Vagina (tissue), 2 donors: ENCODE measurements at regions not wholly inside any gene's neighbourhood (a gene's known extent, or its start where the extent isn't known, plus 50 kb on each side); places are given as distances from the start of the nearest gene placed in this dataset.

ENCODE experiments used
- DNase-seq, 2 donors: peaks; one replicate each; pipeline ENCODE4 v3.0.0-alpha.2; 2017; ENCODE audit errors: extremely low spot score in 2 of 2
- H3K27ac ChIP-seq: fragments of 200-600 bp; sonication (generic); one replicate; pipeline ENCODE4 v1.5.1; 2019
- H3K27me3 ChIP-seq: fragments of 200-600 bp; sonication (generic); one replicate; pipeline ENCODE4 v1.5.1; 2019
- H3K36me3 ChIP-seq, 2 donors: fragments of 200-600 bp; sonication (generic); one replicate each; pipeline ENCODE4 v1.5.1; 2017 to 2019
- H3K4me1 ChIP-seq: fragments of 200-600 bp; sonication (generic); one replicate; pipeline ENCODE4 v1.5.1; 2019
- H3K4me3 ChIP-seq, 2 donors: fragments of 200-600 bp; sonication (generic); 1 replicate in 1 of 2; 2 replicates in 1 of 2; pipeline ENCODE4 v1.5.1; 2016 to 2019
- H3K9me3 ChIP-seq: fragments of 200-600 bp; sonication (generic); one replicate; pipeline ENCODE4 v1.5.1; 2019
- CTCF ChIP-seq, 3 experiments: fragments of 450-650 bp in 2 of 3; fragments of 200-600 bp in 1 of 3; sonication (generic) in 1 of 3; IDR thresholded peaks; one replicate each; pipeline ENCODE4 v1.5.1; 2017 to 2019; ENCODE audit warnings: antibody characterized with exemption in 3 of 3, mild to moderate bottlenecking in 2 of 3, moderate library complexity in 2 of 3
- POLR2A ChIP-seq, 2 donors: fragments of 450-650 bp; IDR thresholded peaks; one replicate each; pipeline ENCODE4 v1.6.1; 2017; ENCODE audit warnings: antibody characterized with exemption in 2 of 2, mild to moderate bottlenecking in 2 of 2, moderate library complexity in 2 of 2
- POLR2AphosphoS5 ChIP-seq, 2 donors: sonication (generic); formaldehyde crosslinking; IDR thresholded peaks; one replicate each; pipeline ENCODE4 v1.9.0; 2017; ENCODE audit warnings: antibody characterized with exemption in 2 of 2, mild to moderate bottlenecking in 2 of 2, low read depth in 1 of 2; ENCODE audit not compliant: insufficient read depth in 1 of 2
- intact Hi-C: fragments of 100-400 bp; cut with DNase I; formaldehyde crosslinking; loops from one replicate; pipeline ENCODE4 v1.15.1; 2023

DNA sequence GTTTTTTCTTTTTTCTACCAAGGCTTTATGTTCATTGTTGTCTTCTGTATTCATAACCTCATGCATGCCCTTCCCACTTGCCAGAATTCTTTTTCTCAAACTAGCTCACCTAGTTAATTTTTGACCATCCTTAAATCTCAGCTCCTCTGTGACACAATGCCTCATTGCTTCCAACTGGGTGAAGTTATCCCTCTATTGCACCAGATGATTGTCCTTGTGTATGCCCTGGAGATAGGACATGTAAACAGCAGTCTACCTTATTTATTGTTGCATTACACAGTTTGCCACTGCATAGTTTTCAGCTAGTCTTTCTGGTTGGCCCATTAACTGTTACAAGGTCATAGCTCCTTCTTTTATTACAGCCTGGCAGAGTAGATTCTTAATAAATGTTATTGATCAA lies 763.1 kb upstream of the COBL start:
- Histone ChIP-seq H3K9me3 (no peaks in the 10 kb centered on the region), H3K27me3 (no peaks in the 10 kb centered on the region), H3K4me1 (no peaks in the 10 kb centered on the region), H3K36me3 (no peaks in the 10 kb centered on the region), H3K4me3 (no peak overlapping the region), H3K27ac (no peak overlapping the region)
- no peak for DNase-seq
- no peak for TF ChIP-seq POLR2A (IDR thresholded peaks at IDR 0.05)
- no peak for TF ChIP-seq POLR2AphosphoS5 (IDR thresholded peaks at IDR 0.05; ENCODE audit: insufficient read depth in 1 of 2, low read depth in 1 of 2)
- TF ChIP-seq CTCF (IDR thresholded peaks at IDR 0.05), result no peak
- intact Hi-C loops, result no loop called here

DNA sequence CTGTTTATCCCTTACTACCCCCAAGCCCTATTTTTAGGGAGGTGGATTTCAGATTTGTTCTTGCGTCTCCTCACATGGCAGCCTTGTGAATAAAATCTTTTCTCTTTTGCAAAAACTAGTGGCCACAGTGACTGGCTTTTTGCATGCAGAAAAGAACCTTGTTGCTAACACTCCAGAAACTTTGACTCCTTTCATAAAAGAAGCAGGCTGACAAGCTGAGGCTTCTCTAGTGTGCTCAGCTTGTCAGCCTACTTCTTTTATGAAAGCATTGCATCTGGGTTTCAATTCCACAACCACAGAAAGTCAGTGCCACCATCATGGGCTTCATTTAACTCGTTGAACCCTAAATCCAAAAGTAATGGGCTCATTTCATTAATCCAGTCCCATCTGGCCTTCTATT lies 761.0 kb upstream of the COBL start:
- DNase-seq, result no peak
- Histone ChIP-seq H3K9me3 (no peaks in the 10 kb centered on the region), H3K27me3 (no peaks in the 10 kb centered on the region), H3K27ac (no peak overlapping the region), H3K36me3 (no peaks in the 10 kb centered on the region), H3K4me3 (no peak overlapping the region), H3K4me1 (no peaks in the 10 kb centered on the region)
- intact Hi-C loops, result no loop called here
- TF ChIP-seq CTCF (IDR thresholded peaks at IDR 0.05) (no peak), POLR2AphosphoS5 (IDR thresholded peaks at IDR 0.05; ENCODE audit: insufficient read depth in 1 of 2, low read depth in 1 of 2) (no peak), POLR2A (IDR thresholded peaks at IDR 0.05) (no peak)

GRCh38 chr7:52074912-52075311 lies 758.3 kb upstream of the COBL start:
- Histone ChIP-seq H3K4me1 (no peaks in the 10 kb centered on the region), H3K9me3 (no peaks in the 10 kb centered on the region), H3K4me3 (no peak overlapping the region), H3K27me3 (no peaks in the 10 kb centered on the region), H3K36me3 (no peaks in the 10 kb centered on the region), H3K27ac (no peak overlapping the region)
- no peak for TF ChIP-seq POLR2A (IDR thresholded peaks at IDR 0.05)
- TF ChIP-seq POLR2AphosphoS5 (IDR thresholded peaks at IDR 0.05; ENCODE audit: insufficient read depth in 1 of 2, low read depth in 1 of 2), result no peak
- TF ChIP-seq CTCF (IDR thresholded peaks at IDR 0.05), result no peak
- intact Hi-C loops, result no loop called here
- DNase-seq, result no peak

DNA sequence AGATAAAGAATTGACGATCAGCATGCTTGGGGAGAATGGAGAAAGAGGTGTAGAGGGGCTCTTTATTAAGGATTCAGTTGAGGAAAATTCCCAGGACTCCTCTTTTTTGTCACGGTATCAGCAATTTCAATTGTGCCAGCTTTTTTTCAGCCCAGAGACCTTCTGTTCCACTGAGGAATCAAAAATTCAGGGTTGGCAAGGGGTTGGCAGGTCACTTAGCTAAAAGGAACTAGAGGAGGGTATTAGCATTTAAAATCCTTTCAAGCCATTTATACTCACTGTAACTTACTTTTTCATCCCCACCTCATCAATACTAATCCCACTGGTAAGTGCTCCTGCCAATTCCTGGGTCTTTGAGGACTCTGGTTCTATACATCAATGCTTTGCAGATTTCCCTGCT lies 757.5 kb upstream of the COBL start:
- H3K4me3 ChIP-seq, result no peak overlapping the region
- no peak overlapping the region for H3K27ac ChIP-seq
- intact Hi-C loops, result no loop called here
- H3K36me3 ChIP-seq, result no peaks in the 10 kb centered on the region
- H3K4me1 ChIP-seq, result no peaks in the 10 kb centered on the region
- DNase-seq, result no peak
- H3K27me3 ChIP-seq, result no peaks in the 10 kb centered on the region
- no peak for TF ChIP-seq POLR2A (IDR thresholded peaks at IDR 0.05)
- TF ChIP-seq POLR2AphosphoS5 (IDR thresholded peaks at IDR 0.05; ENCODE audit: insufficient read depth in 1 of 2, low read depth in 1 of 2), result no peak
- no peak for TF ChIP-seq CTCF (IDR thresholded peaks at IDR 0.05)
- no peaks in the 10 kb centered on the region for H3K9me3 ChIP-seq

DNA sequence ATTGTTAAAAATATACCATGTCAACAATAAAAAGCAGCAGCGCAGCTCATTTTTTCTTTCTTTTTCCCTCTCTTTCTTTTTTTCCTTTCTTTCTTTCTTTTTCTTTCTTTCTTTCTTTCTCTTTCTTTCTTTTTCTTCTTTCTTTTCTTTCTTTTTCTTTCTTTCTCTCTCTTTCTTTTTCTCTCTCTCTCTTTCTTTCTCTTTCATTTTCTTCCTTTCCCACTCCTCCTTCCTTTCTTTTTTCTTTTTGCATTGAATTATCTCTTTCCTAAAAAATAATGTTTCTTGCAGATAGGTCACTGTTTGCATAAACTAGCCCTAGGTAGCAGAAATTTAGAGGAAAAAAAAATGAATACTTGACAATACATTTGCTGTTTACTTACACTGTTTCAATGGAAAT lies 755.1 kb upstream of the COBL start:
- no peaks in the 10 kb centered on the region for H3K27me3 ChIP-seq
- H3K4me1 ChIP-seq, result no peaks in the 10 kb centered on the region
- no peak overlapping the region for H3K4me3 ChIP-seq
- no peak overlapping the region for H3K27ac ChIP-seq
- H3K9me3 ChIP-seq, result no peaks in the 10 kb centered on the region
- no peak for DNase-seq
- intact Hi-C loops, result no loop called here
- TF ChIP-seq POLR2A (IDR thresholded peaks at IDR 0.05) (no peak), CTCF (IDR thresholded peaks at IDR 0.05) (no peak), POLR2AphosphoS5 (IDR thresholded peaks at IDR 0.05; ENCODE audit: insufficient read depth in 1 of 2, low read depth in 1 of 2) (no peak)
- H3K36me3 ChIP-seq, result no peaks in the 10 kb centered on the region
